ENCODE measurements at regions not wholly inside any gene's neighbourhood (a gene's known extent, or its start where the extent isn't known, plus 50 kb on each side); places are given as distances from the start of the nearest gene placed in this dataset.

DNA sequence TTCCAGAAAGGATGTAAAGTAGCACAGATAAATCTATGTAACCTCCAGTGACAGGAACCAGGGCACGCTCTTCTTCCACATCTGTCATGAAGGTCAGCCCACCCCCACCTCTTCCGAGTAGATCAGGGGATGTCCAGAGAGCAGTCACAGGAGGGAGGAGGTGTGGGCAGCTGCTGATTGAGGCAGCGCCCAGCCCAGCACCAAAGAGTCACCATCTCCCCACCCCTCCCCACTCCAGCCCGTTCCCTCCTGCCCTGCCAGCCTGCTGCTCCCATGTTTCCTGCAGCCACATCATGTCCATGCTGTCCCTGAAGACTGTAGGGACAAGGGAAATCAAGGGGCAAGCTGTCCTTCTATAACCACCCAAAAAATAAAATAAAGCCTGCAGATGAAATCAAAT lies 269.8 kb downstream of the BCL11A start:
- H3K4me3 ChIP-seq, result no peak overlapping the region
- H3K27ac ChIP-seq, result no peak overlapping the region
- no peaks in the 10 kb centered on the region for H3K9me3 ChIP-seq
- no peak overlapping the region for H3K9ac ChIP-seq (ENCODE audit: low read depth in 2 of 2, low read length in 2 of 2)
- intact Hi-C loops (cut with DNase I), result no loop called here
- no peak for DNase-seq
- no peaks in the 10 kb centered on the region for H3K4me1 ChIP-seq
- TF ChIP-seq, protein P1, sequence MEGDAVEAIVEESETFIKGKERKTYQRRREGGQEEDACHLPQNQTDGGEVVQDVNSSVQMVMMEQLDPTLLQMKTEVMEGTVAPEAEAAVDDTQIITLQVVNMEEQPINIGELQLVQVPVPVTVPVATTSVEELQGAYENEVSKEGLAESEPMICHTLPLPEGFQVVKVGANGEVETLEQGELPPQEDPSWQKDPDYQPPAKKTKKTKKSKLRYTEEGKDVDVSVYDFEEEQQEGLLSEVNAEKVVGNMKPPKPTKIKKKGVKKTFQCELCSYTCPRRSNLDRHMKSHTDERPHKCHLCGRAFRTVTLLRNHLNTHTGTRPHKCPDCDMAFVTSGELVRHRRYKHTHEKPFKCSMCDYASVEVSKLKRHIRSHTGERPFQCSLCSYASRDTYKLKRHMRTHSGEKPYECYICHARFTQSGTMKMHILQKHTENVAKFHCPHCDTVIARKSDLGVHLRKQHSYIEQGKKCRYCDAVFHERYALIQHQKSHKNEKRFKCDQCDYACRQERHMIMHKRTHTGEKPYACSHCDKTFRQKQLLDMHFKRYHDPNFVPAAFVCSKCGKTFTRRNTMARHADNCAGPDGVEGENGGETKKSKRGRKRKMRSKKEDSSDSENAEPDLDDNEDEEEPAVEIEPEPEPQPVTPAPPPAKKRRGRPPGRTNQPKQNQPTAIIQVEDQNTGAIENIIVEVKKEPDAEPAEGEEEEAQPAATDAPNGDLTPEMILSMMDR (IDR thresholded peaks at IDR 0.05), result no peak
- no peaks in the 10 kb centered on the region for H3K36me3 ChIP-seq
- no peaks in the 10 kb centered on the region for H3K27me3 ChIP-seq

- Histone ChIP-seq H3K9ac (ENCODE audit: low read depth in 2 of 2, low read length in 2 of 2) (no peak overlapping the region), H3K9me3 (no peaks in the 10 kb centered on the region), H3K27ac (no peak overlapping the region), H3K27me3 (no peaks in the 10 kb centered on the region), H3K4me1 (no peaks in the 10 kb centered on the region), H3K36me3 (no peaks in the 10 kb centered on the region), H3K4me3 (no peak overlapping the region)
- TF ChIP-seq, protein P1 (IDR thresholded peaks at IDR 0.05), result no peak
- intact Hi-C loops (cut with DNase I), result no loop called here
- DNase-seq, result no peak
Observed at GRCh38 chr2:60282886-60283285, 270.6 kb downstream of the BCL11A start.

GRCh38 chr2:60281730-60282129 lies 271.7 kb downstream of the BCL11A start:
- Histone ChIP-seq H3K27ac (no peak overlapping the region), H3K4me3 (no peak overlapping the region), H3K9ac (ENCODE audit: low read depth in 2 of 2, low read length in 2 of 2) (no peak overlapping the region), H3K9me3 (no peaks in the 10 kb centered on the region), H3K4me1 (no peaks in the 10 kb centered on the region), H3K27me3 (no peaks in the 10 kb centered on the region), H3K36me3 (no peaks in the 10 kb centered on the region)
- no peak for DNase-seq
- intact Hi-C loops (cut with DNase I), result no loop called here
- TF ChIP-seq, protein P1 (IDR thresholded peaks at IDR 0.05), result no peak

DNA sequence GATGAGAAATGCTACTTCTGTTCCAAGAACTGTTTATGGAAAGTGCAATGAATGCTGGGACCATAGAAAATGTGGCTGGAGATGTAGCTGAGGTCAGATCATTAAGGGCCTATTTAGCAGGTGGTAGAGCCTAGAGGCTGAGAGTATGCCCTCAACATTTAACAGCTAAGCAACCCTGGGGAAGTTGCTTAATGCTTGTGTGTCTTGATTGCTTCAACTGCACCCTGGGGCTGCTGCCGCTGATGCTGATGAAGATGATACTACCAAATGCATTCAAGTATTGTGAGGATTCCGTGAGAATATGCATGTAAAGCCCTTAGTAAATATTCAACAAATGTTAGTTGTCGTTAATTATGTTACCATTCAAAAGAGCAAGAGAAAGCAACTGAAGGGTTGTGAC lies 273.2 kb downstream of the BCL11A start:
- DNase-seq, result no peak
- intact Hi-C loops (cut with DNase I), result no loop called here
- Histone ChIP-seq H3K36me3 (no peaks in the 10 kb centered on the region), H3K27me3 (no peaks in the 10 kb centered on the region), H3K9ac (ENCODE audit: low read depth in 2 of 2, low read length in 2 of 2) (no peak overlapping the region), H3K27ac (no peak overlapping the region), H3K9me3 (no peaks in the 10 kb centered on the region), H3K4me1 (no peaks in the 10 kb centered on the region), H3K4me3 (no peak overlapping the region)
- TF ChIP-seq, protein P1 (IDR thresholded peaks at IDR 0.05), result no peak

DNA sequence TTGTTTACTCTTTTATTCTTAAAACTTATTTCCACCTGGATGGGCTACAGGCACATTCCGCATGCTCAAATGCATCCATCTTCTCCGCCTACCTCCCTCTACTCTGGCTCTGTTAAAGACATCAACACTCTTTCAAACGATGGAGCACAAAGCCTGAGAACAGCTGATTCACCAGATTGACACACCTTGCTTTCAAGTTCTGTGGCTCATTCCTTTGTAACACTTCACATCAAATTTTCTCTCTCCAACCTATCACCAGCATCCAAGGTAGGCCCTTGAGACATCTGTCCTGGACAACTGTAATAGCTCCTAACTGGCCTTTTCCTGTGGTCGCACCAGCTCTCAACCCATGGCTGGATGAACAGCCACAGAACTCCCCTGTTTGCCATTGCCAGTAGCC lies 274.5 kb downstream of the BCL11A start:
- H3K36me3 ChIP-seq, result no peaks in the 10 kb centered on the region

More for the DNA sequence above, 274.5 kb downstream of the BCL11A start:
- no peak overlapping the region for H3K9ac ChIP-seq (ENCODE audit: low read depth in 2 of 2, low read length in 2 of 2)
- intact Hi-C loops (cut with DNase I), result no loop called here
- H3K27ac ChIP-seq, result no peak overlapping the region
- H3K9me3 ChIP-seq, result no peaks in the 10 kb centered on the region
- H3K4me3 ChIP-seq, result no peak overlapping the region
- no peaks in the 10 kb centered on the region for H3K27me3 ChIP-seq
- H3K4me1 ChIP-seq, result no peaks in the 10 kb centered on the region
- no peak for DNase-seq
- TF ChIP-seq, protein P1 (IDR thresholded peaks at IDR 0.05), result no peak
